Left lung (tissue), 4 donors: ENCODE measurements at regions not wholly inside any gene's neighbourhood (a gene's known extent, or its start where the extent isn't known, plus 50 kb on each side); places are given as distances from the start of the nearest gene placed in this dataset.

Experiments
- ATAC-seq: fragments of 200-7000 bp; cut with Tn5 transposase; one replicate; pipeline ENCODE4 v1.9.1; 2020; ENCODE audit warnings: moderate library complexity
- DNase-seq, 4 donors: peaks; one replicate each; pipeline ENCODE4 v3.0.0-alpha.2; 2013 to 2020
- H3K27ac ChIP-seq, 2 donors: fragments of 200-600 bp; sonication (generic) in 1 of 2; one replicate each; pipeline versions ENCODE4 v1.5.0 to v1.8.0; 2020 to 2021
- H3K27me3 ChIP-seq, 2 donors: fragments of 200-600 bp; sonication (generic) in 1 of 2; one replicate each; pipeline versions ENCODE4 v1.5.0 to v1.8.0; 2020 to 2021
- H3K36me3 ChIP-seq, 2 donors: fragments of 200-600 bp; sonication (generic) in 1 of 2; one replicate each; pipeline versions ENCODE4 v1.5.0 to v1.8.0; 2020 to 2021
- H3K4me1 ChIP-seq, 2 donors: fragments of 200-600 bp; one replicate each; pipeline ENCODE4 v1.8.0; 2021
- H3K4me3 ChIP-seq, 2 donors: fragments of 200-600 bp; sonication (generic) in 1 of 2; one replicate each; pipeline versions ENCODE4 v1.5.0 to v1.8.0; 2020 to 2021; ENCODE audit warnings: mild to moderate bottlenecking in 1 of 2
- H3K9me3 ChIP-seq, 2 donors: fragments of 200-600 bp; sonication (generic) in 1 of 2; one replicate each; pipeline versions ENCODE4 v1.5.0 to v1.8.0; 2020 to 2021
- intact Hi-C, 2 donors: fragments of 100-400 bp; cut with DNase I; formaldehyde crosslinking; loops; one replicate each; pipeline versions ENCODE4 v1.11.2 to v1.14.2; 2022
- TF ChIP-seq, protein P1 (sequence below), 2 donors: fragments of 200-600 bp; sonication (generic) in 1 of 2; IDR thresholded peaks; one replicate each; pipeline versions ENCODE4 v1.5.0 to v1.8.0; 2021; ENCODE audit warnings: antibody characterized with exemption in 2 of 2
- donor health status: DM: no; HTN: yes; CAD: no.
- donor health status: DM: no; HTN: no; CAD: no.

- H3K36me3 ChIP-seq = no peaks in the 10 kb centered on the region
- H3K27ac ChIP-seq = no peak overlapping the region
- ATAC-seq = no peak
- no peaks in the 10 kb centered on the region for H3K9me3 ChIP-seq
- DNase-seq = no peak
- TF ChIP-seq, protein P1, sequence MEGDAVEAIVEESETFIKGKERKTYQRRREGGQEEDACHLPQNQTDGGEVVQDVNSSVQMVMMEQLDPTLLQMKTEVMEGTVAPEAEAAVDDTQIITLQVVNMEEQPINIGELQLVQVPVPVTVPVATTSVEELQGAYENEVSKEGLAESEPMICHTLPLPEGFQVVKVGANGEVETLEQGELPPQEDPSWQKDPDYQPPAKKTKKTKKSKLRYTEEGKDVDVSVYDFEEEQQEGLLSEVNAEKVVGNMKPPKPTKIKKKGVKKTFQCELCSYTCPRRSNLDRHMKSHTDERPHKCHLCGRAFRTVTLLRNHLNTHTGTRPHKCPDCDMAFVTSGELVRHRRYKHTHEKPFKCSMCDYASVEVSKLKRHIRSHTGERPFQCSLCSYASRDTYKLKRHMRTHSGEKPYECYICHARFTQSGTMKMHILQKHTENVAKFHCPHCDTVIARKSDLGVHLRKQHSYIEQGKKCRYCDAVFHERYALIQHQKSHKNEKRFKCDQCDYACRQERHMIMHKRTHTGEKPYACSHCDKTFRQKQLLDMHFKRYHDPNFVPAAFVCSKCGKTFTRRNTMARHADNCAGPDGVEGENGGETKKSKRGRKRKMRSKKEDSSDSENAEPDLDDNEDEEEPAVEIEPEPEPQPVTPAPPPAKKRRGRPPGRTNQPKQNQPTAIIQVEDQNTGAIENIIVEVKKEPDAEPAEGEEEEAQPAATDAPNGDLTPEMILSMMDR (IDR thresholded peaks at IDR 0.05) = no peak
- H3K4me3 ChIP-seq = no peak overlapping the region
- intact Hi-C loops = no loop called here
- H3K4me1 ChIP-seq = peaks cover 0 to 15% of the 10 kb centered on the region in 2 donors
- no peaks in the 10 kb centered on the region for H3K27me3 ChIP-seq
Measured at GRCh38 chr6:192313-192664, 100.0 kb upstream of the DUSP22 start.

GRCh38 chr6:193180-193579 is 99.1 kb upstream of the DUSP22 start:
- no peak for ATAC-seq
- Histone ChIP-seq H3K4me3 (no peak overlapping the region), H3K4me1 (peaks cover 0 to 15% of the 10 kb centered on the region in 2 donors), H3K27ac (no peak overlapping the region), H3K9me3 (no peaks in the 10 kb centered on the region), H3K27me3 (no peaks in the 10 kb centered on the region), H3K36me3 (no peaks in the 10 kb centered on the region)
- TF ChIP-seq, protein P1 (IDR thresholded peaks at IDR 0.05) = no peak
- no peak for DNase-seq
- intact Hi-C loops = no loop called here

DNA sequence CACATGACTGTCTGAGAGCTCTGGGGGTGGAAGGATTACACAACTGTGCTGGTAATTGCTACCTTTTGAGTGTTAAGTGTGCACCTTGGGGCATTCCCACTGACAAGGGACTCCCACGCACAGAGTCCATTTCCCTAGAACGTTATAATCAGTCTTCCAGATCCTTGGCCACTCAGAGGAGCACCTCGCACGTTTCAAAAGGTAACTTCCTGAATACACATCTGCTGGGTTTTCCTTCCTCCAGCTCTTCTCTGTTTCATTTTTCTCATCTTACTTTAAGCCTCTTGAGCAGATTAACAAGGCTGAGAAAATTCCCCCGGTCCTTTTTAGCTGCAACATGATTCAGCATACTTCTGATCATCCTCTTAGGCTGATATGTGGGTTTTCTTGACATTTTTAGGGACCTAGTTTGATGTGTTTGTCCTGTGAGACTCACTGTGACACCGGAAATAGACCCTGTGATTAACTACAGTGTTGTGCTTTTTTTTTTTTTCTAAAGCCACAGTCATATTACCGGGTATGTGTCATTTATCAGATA is 98.4 kb upstream of the DUSP22 start:
- peaks cover 0 to 12% of the 10 kb centered on the region in 2 donors for H3K4me1 ChIP-seq
- no peak overlapping the region for H3K4me3 ChIP-seq
- H3K27ac ChIP-seq = no peak overlapping the region
- no peaks in the 10 kb centered on the region for H3K36me3 ChIP-seq
- no peaks in the 10 kb centered on the region for H3K27me3 ChIP-seq
- no peaks in the 10 kb centered on the region for H3K9me3 ChIP-seq
- ATAC-seq = no peak
- no peak for DNase-seq
- TF ChIP-seq, protein P1 (IDR thresholded peaks at IDR 0.05) = no peak
- intact Hi-C loops = no loop called here

- Histone ChIP-seq H3K27ac (no peak overlapping the region), H3K4me1 (peaks cover 0 to 12% of the 10 kb centered on the region in 2 donors), H3K36me3 (no peaks in the 10 kb centered on the region), H3K27me3 (no peaks in the 10 kb centered on the region), H3K9me3 (no peaks in the 10 kb centered on the region), H3K4me3 (no peak overlapping the region)
- TF ChIP-seq, protein P1 (IDR thresholded peaks at IDR 0.05) = no peak
- ATAC-seq (peak; percentile 88), DNase-seq (peak in 1 of 4 donors; percentile 61)
- intact Hi-C loops = no loop called here
Measured at GRCh38 chr6:195861-196360, 96.4 kb upstream of the DUSP22 start.

GRCh38 chr6:196543-196942 is 95.7 kb upstream of the DUSP22 start:
- Histone ChIP-seq H3K9me3 (no peaks in the 10 kb centered on the region), H3K27ac (no peak overlapping the region), H3K36me3 (no peaks in the 10 kb centered on the region), H3K4me3 (no peak overlapping the region), H3K27me3 (no peaks in the 10 kb centered on the region), H3K4me1 (peaks cover 0 to 12% of the 10 kb centered on the region in 2 donors)
- ATAC-seq = no peak
- TF ChIP-seq, protein P1 (IDR thresholded peaks at IDR 0.05) = no peak
- DNase-seq = no peak
- intact Hi-C loops = no loop called here
